ENCODE measurements at regions not wholly inside any gene's neighbourhood (a gene's known extent, or its start where the extent isn't known, plus 50 kb on each side); places are given as distances from the start of the nearest gene placed in this dataset.
"Not testable (repeated sequence)": the region's sequence is repeated elsewhere in the genome, so short reads cannot be mapped to it uniquely, and the experiment has no call there.

GRCh38 chr3:82495655-82496054, 734.2 kb upstream of the GBE1 start:
- DNase-seq: no peak

- DNase-seq: no peak
Measured at GRCh38 chr3:82494977-82495489, 733.6 kb upstream of the GBE1 start.

- DNase-seq: no peak
Measured at GRCh38 chr3:82493858-82494257, 732.4 kb upstream of the GBE1 start.

GRCh38 chr3:82475306-82475705, 713.9 kb upstream of the GBE1 start:
- no peak for DNase-seq

GRCh38 chr3:82474711-82475110, 713.3 kb upstream of the GBE1 start:
- no peak for DNase-seq

GRCh38 chr3:82473864-82474541, 712.6 kb upstream of the GBE1 start:
- no peak for DNase-seq

GRCh38 chr3:82467051-82467450, 705.6 kb upstream of the GBE1 start:
- no peak for DNase-seq

GRCh38 chr3:82462977-82463376, 701.5 kb upstream of the GBE1 start:
- DNase-seq: no peak

- no peak for DNase-seq
Measured at GRCh38 chr3:82461049-82461889, 699.8 kb upstream of the GBE1 start.

- DNase-seq: no peak
Measured at GRCh38 chr3:82448320-82448719, 686.9 kb upstream of the GBE1 start.

GRCh38 chr3:82428821-82429220, 667.4 kb upstream of the GBE1 start:
- not testable (repeated sequence) for DNase-seq

GRCh38 chr3:82424031-82424339, 662.5 kb upstream of the GBE1 start:
- DNase-seq: no peak

GRCh38 chr3:82423268-82424030, 662.0 kb upstream of the GBE1 start:
- no peak for DNase-seq

- DNase-seq: no peak
Measured at GRCh38 chr3:82416830-82417229, 655.4 kb upstream of the GBE1 start.

GRCh38 chr3:82416349-82416748, 654.9 kb upstream of the GBE1 start:
- DNase-seq: no peak

- DNase-seq: no peak
Measured at GRCh38 chr3:82413171-82413570, 651.7 kb upstream of the GBE1 start.

- DNase-seq: no peak
Measured at GRCh38 chr3:82410366-82410765, 648.9 kb upstream of the GBE1 start.

- DNase-seq: no peak
Measured at GRCh38 chr3:82409842-82410241, 648.4 kb upstream of the GBE1 start.

- no peak for DNase-seq
Measured at GRCh38 chr3:82392203-82392775, 630.8 kb upstream of the GBE1 start.

GRCh38 chr3:82390868-82391267, 629.4 kb upstream of the GBE1 start:
- DNase-seq: no peak

GRCh38 chr3:82386647-82387046, 625.2 kb upstream of the GBE1 start:
- no peak for DNase-seq

GRCh38 chr3:82384181-82384580, 622.7 kb upstream of the GBE1 start:
- DNase-seq: no peak

- no peak for DNase-seq
Measured at GRCh38 chr3:82382831-82383230, 621.4 kb upstream of the GBE1 start.
